ENCODE measurements at regions not wholly inside any gene's neighbourhood (a gene's known extent, or its start where the extent isn't known, plus 50 kb on each side); places are given as distances from the start of the nearest gene placed in this dataset.

GRCh38 chr6:76708641-76709331 lies 636.3 kb upstream of the IMPG1 start:
- no peak for TF ChIP-seq CTCF (IDR thresholded peaks at IDR 0.05; ENCODE audit: low read depth, low read length)
- no peak for DNase-seq (ENCODE audit: extremely low read depth, low read depth)

DNA sequence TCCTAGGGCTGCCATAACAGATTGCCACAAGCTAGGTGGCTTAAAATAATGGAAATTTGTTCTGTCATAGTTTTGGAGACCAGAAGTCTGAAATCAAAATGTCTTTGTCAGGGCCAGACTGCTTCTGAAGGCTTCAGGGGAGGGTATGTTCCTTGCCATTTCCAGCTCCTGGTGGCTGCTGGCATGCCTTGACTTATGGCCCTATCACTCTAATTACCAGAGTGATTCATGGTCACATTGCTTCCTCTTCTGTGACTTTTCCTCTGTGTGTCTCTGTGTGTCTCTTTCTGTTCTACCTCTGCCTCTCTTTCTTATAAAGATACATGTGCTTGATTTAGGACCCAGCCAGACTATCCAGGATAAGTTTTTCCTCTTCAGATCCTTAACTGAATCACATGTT lies 635.2 kb upstream of the IMPG1 start:
- TF ChIP-seq CTCF (IDR thresholded peaks at IDR 0.05; ENCODE audit: low read depth, low read length), result no peak
- no peak for DNase-seq (ENCODE audit: extremely low read depth, low read depth)

DNA sequence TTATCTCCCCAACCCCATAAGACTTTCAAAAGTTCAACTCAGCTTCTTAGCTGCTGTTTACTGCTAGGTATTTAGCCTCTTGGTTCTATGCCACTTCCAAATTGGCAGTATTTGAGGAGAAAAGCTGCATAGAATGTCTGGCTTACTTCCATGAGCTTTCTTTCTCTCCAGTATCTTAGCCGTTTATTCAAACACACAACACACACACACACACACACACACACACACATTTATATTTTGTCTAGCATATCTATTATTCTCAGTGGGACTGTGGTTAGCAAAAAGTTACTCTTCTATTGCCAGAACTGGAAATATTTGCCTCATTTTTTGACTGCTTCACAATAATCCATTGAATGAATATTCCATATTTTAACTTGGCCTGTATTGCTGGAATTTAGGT lies 634.2 kb upstream of the IMPG1 start:
- DNase-seq (ENCODE audit: extremely low read depth, low read depth), result no peak
- no peak for TF ChIP-seq CTCF (IDR thresholded peaks at IDR 0.05; ENCODE audit: low read depth, low read length)

DNA sequence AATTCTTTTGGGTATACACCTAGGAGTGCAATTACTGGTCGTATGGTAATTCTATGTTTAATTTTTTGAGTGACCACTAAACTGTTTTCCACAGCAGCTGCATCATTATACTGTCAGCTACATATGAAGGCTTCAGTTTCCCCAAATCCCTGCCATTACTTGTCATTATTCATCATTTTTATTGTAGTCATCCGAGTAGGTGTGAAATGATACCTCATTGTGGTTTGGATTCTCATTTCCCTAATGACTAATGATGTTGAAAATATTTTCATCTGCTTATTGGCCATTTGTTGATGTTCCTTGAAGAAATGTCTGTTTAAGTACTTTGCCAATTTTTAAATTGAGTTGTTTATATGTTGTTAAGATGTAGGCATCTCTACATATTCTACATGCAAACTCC lies 633.6 kb upstream of the IMPG1 start:
- no peak for DNase-seq (ENCODE audit: extremely low read depth, low read depth)

GRCh38 chr6:76703786-76704185 lies 631.3 kb upstream of the IMPG1 start:
- no peak for TF ChIP-seq CTCF (IDR thresholded peaks at IDR 0.05; ENCODE audit: low read depth, low read length)
- DNase-seq (ENCODE audit: extremely low read depth, low read depth), result no peak

More for the DNA sequence above, 633.6 kb upstream of the IMPG1 start:
- no peak for TF ChIP-seq CTCF (IDR thresholded peaks at IDR 0.05; ENCODE audit: low read depth, low read length)

GRCh38 chr6:76703285-76703684 lies 630.8 kb upstream of the IMPG1 start:
- TF ChIP-seq CTCF (IDR thresholded peaks at IDR 0.05; ENCODE audit: low read depth, low read length), result no peak

DNA sequence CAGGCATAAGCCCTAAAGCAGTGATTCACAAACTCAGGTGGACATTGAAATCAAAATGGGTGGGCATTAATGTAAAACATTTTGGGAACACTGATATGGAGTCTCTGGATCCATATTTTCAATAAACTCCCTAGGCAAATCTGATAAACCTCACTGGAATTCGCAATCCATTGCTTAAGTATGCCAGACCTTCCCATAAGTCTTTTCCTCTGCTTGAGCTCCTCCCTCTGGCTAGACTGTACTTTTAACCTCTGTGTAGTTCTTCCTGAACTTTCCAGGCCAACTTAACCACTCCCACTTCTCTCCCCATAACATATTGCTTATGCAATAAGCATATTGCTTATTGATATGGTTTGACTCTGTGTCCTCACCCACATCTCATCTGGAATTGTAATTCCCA lies 629.7 kb upstream of the IMPG1 start:
- no peak for DNase-seq (ENCODE audit: extremely low read depth, low read depth)
- no peak for TF ChIP-seq CTCF (IDR thresholded peaks at IDR 0.05; ENCODE audit: low read depth, low read length)

More at GRCh38 chr6:76703285-76703684, 630.8 kb upstream of the IMPG1 start:
- DNase-seq (ENCODE audit: extremely low read depth, low read depth), result no peak

Measured in AG09319 (cell line).